Stomach smooth muscle (tissue), 2 donors: ENCODE measurements at regions not wholly inside any gene's neighbourhood (a gene's known extent, or its start where the extent isn't known, plus 50 kb on each side); places are given as distances from the start of the nearest gene placed in this dataset.

Experiments
- H3K27ac ChIP-seq: one replicate; pipeline ENCODE4 v1.7.0; 2013; ENCODE audit warnings: mild to moderate bottlenecking, low read length, inconsistent platforms
- H3K27me3 ChIP-seq, 2 donors: one replicate each; pipeline ENCODE4 v1.7.0; 2013; ENCODE audit warnings: low read length in 2 of 2; ENCODE audit not compliant: insufficient read depth in 2 of 2, control insufficient read depth in 1 of 2
- H3K36me3 ChIP-seq, 2 donors: one replicate each; pipeline ENCODE4 v1.7.0; 2013; ENCODE audit warnings: low read length in 2 of 2; ENCODE audit not compliant: control insufficient read depth in 2 of 2, insufficient read depth in 2 of 2
- H3K4me1 ChIP-seq: one replicate; pipeline ENCODE4 v1.7.0; 2013; ENCODE audit warnings: low read length; ENCODE audit not compliant: control insufficient read depth, insufficient read depth
- H3K4me3 ChIP-seq, 2 donors: one replicate each; pipeline ENCODE4 v1.7.0; 2013; ENCODE audit warnings: low read length in 2 of 2
- H3K9ac ChIP-seq, 2 donors: one replicate each; pipeline ENCODE4 v1.7.0; 2013; ENCODE audit warnings: low read length in 2 of 2, mild to moderate bottlenecking in 1 of 2
- H3K9me3 ChIP-seq, 2 donors: one replicate each; pipeline ENCODE4 v1.7.0; 2013; ENCODE audit warnings: low read length in 2 of 2; ENCODE audit not compliant: control insufficient read depth in 2 of 2
- donor health status: healthy.
- donor health status: Pancreatic carcinoma.

- Histone ChIP-seq H3K4me1 (no peaks in the 10 kb centered on the region), H3K27me3 (no peaks in the 10 kb centered on the region), H3K4me3 (no peak overlapping the region), H3K9ac (no peak overlapping the region), H3K27ac (no peak overlapping the region), H3K36me3 (no peaks in the 10 kb centered on the region), H3K9me3 (peaks cover 0 to 2% of the 10 kb centered on the region in 2 donors)
Measured at GRCh38 chr2:2717406-2717805, 386.3 kb upstream of the MYT1L start.

GRCh38 chr2:2716771-2717170 is 385.7 kb upstream of the MYT1L start:
- Histone ChIP-seq H3K27ac (no peak overlapping the region), H3K9ac (no peak overlapping the region), H3K9me3 (peaks cover 0 to 2% of the 10 kb centered on the region in 2 donors), H3K27me3 (no peaks in the 10 kb centered on the region), H3K36me3 (no peaks in the 10 kb centered on the region), H3K4me1 (no peaks in the 10 kb centered on the region), H3K4me3 (no peak overlapping the region)

- Histone ChIP-seq H3K36me3 (no peaks in the 10 kb centered on the region), H3K9me3 (peaks cover 0 to 2% of the 10 kb centered on the region in 2 donors), H3K4me3 (no peak overlapping the region), H3K27ac (no peak overlapping the region), H3K9ac (no peak overlapping the region), H3K27me3 (no peaks in the 10 kb centered on the region), H3K4me1 (no peaks in the 10 kb centered on the region)
Measured at GRCh38 chr2:2715036-2715818, 384.2 kb upstream of the MYT1L start.

- Histone ChIP-seq H3K9ac (no peak overlapping the region), H3K4me3 (no peak overlapping the region), H3K4me1 (no peaks in the 10 kb centered on the region), H3K27me3 (peaks cover 0 to 4% of the 10 kb centered on the region in 2 donors), H3K36me3 (no peaks in the 10 kb centered on the region), H3K9me3 (peaks cover 0 to 2% of the 10 kb centered on the region in 2 donors), H3K27ac (no peak overlapping the region)
Measured at GRCh38 chr2:2714408-2714807, 383.3 kb upstream of the MYT1L start.

- H3K27ac ChIP-seq: no peak overlapping the region
- H3K9me3 ChIP-seq: no peaks in the 10 kb centered on the region
- peaks cover 0 to 7% of the 10 kb centered on the region in 2 donors for H3K27me3 ChIP-seq
Measured at GRCh38 chr2:2709431-2709770, 378.3 kb upstream of the MYT1L start.

GRCh38 chr2:2708575-2709430 is 377.7 kb upstream of the MYT1L start:
- Histone ChIP-seq H3K9me3 (no peaks in the 10 kb centered on the region), H3K9ac (no peak overlapping the region), H3K27me3 (peaks cover 0 to 7% of the 10 kb centered on the region in 2 donors), H3K4me3 (no peak overlapping the region), H3K27ac (no peak overlapping the region), H3K4me1 (no peaks in the 10 kb centered on the region), H3K36me3 (no peaks in the 10 kb centered on the region)

More at GRCh38 chr2:2709431-2709770, 378.3 kb upstream of the MYT1L start:
- H3K4me1 ChIP-seq: no peaks in the 10 kb centered on the region
- no peaks in the 10 kb centered on the region for H3K36me3 ChIP-seq
- no peak overlapping the region for H3K9ac ChIP-seq
- no peak overlapping the region for H3K4me3 ChIP-seq

GRCh38 chr2:2707206-2707991 is 376.3 kb upstream of the MYT1L start:
- no peaks in the 10 kb centered on the region for H3K36me3 ChIP-seq
- H3K4me3 ChIP-seq: no peak overlapping the region
- H3K9me3 ChIP-seq: no peaks in the 10 kb centered on the region
- no peak overlapping the region for H3K9ac ChIP-seq
- no peak overlapping the region for H3K27ac ChIP-seq
- H3K4me1 ChIP-seq: no peaks in the 10 kb centered on the region
- H3K27me3 ChIP-seq: peaks cover 0 to 7% of the 10 kb centered on the region in 2 donors

GRCh38 chr2:2706306-2706705 is 375.2 kb upstream of the MYT1L start:
- Histone ChIP-seq H3K9me3 (no peaks in the 10 kb centered on the region), H3K4me3 (no peak overlapping the region), H3K27me3 (peaks cover 0 to 7% of the 10 kb centered on the region in 2 donors), H3K9ac (no peak overlapping the region), H3K27ac (no peak overlapping the region), H3K36me3 (no peaks in the 10 kb centered on the region), H3K4me1 (no peaks in the 10 kb centered on the region)

GRCh38 chr2:2705871-2706270 is 374.8 kb upstream of the MYT1L start:
- Histone ChIP-seq H3K9me3 (no peaks in the 10 kb centered on the region), H3K9ac (no peak overlapping the region), H3K27ac (no peak overlapping the region), H3K36me3 (no peaks in the 10 kb centered on the region), H3K4me1 (no peaks in the 10 kb centered on the region), H3K4me3 (no peak overlapping the region), H3K27me3 (peaks cover 0 to 7% of the 10 kb centered on the region in 2 donors)

- Histone ChIP-seq H3K27ac (no peak overlapping the region), H3K9ac (no peak overlapping the region)
Measured at GRCh38 chr2:2704428-2705090, 373.5 kb upstream of the MYT1L start.

More at GRCh38 chr2:2704428-2705090, 373.5 kb upstream of the MYT1L start:
- H3K4me3 ChIP-seq: no peak overlapping the region
- no peaks in the 10 kb centered on the region for H3K4me1 ChIP-seq
- H3K36me3 ChIP-seq: no peaks in the 10 kb centered on the region
- H3K9me3 ChIP-seq: no peaks in the 10 kb centered on the region
- peaks cover 0 to 3% of the 10 kb centered on the region in 2 donors for H3K27me3 ChIP-seq
